ENCODE measurements at regions not wholly inside any gene's neighbourhood (a gene's known extent, or its start where the extent isn't known, plus 50 kb on each side); places are given as distances from the start of the nearest gene placed in this dataset.

- no peak for TF ChIP-seq CTCF (conservative IDR thresholded peaks at IDR 0.05; ENCODE audit: low read depth, low read length)
- DNase-seq (ENCODE audit: low read depth), result no peak
- no peak overlapping the region for H3K4me3 ChIP-seq (ENCODE audit: low read length)
Measured at GRCh38 chr1:218698141-218698540, 353.0 kb downstream of the TGFB2 start.

DNA sequence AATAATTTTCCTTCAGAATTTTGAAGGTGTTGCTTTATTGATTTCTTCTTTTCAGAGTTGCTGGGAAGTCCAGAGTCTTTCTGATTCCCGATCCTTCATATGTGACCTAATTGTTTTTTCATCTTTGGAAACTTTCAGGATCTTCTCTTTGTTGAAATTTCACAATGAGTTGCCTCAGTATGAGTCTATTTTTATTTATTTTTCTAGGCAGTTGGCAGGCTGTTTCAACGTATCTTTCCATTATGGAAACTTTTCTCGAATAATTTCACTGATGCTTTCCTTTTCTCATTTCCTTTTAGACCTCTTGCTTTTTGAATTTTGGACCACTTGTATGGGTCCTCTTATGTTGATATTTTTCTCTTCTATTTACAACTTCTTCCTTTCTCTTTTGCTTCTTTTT lies 354.3 kb downstream of the TGFB2 start:
- H3K4me3 ChIP-seq (ENCODE audit: low read length), result no peak overlapping the region
- DNase-seq (ENCODE audit: low read depth), result no peak

DNA sequence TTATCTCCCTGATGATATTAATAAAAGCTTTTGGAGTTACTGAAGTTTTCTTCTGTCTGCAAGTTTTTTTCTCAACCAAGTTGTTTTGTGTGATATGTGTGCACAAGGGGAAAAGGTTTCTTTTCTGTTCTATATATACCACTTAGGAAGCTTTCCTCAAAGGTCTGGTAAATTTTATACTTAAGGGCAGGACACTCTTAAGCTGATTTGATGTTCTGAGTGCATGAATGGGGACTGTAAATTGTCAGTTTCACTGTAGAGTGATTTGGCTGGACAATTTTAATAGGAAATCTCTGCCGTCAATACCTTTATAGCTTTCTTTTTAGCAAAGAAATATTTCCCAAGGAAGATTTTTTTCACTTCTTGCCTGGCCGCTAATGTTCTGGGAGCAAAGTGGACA lies 354.7 kb downstream of the TGFB2 start:
- no peak for DNase-seq (ENCODE audit: low read depth)
- TF ChIP-seq CTCF (conservative IDR thresholded peaks at IDR 0.05; ENCODE audit: low read depth, low read length), result no peak
- no peak overlapping the region for H3K4me3 ChIP-seq (ENCODE audit: low read length)

More for the DNA sequence above, 354.3 kb downstream of the TGFB2 start:
- TF ChIP-seq CTCF (conservative IDR thresholded peaks at IDR 0.05; ENCODE audit: low read depth, low read length), result no peak

DNA sequence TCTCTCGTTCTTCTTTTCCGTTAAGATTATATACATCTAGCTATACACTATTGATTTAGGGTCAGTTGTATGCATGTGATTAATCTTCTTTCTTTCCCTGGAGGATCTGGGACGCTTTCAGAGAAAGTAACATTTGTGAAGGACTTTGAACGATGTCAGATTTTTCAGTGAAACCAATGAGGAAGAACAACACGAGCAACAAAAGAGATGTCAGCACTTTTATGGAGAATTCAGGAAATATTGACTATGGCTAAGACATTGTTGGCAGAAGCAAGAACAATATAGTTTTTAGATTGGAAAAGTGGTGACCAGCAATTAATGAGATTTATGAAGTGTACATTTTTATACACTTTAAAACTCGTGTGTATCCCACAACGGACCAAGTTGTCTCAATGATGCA lies 355.5 kb downstream of the TGFB2 start:
- TF ChIP-seq CTCF (conservative IDR thresholded peaks at IDR 0.05; ENCODE audit: low read depth, low read length), result no peak

GRCh38 chr1:218701131-218701530 lies 356.0 kb downstream of the TGFB2 start:
- DNase-seq (ENCODE audit: low read depth), result no peak
- no peak for TF ChIP-seq CTCF (conservative IDR thresholded peaks at IDR 0.05; ENCODE audit: low read depth, low read length)
- H3K4me3 ChIP-seq (ENCODE audit: low read length), result no peak overlapping the region

More for the DNA sequence above, 355.5 kb downstream of the TGFB2 start:
- no peak for DNase-seq (ENCODE audit: low read depth)
- no peak overlapping the region for H3K4me3 ChIP-seq (ENCODE audit: low read length)

GRCh38 chr1:218702775-218703174 lies 357.6 kb downstream of the TGFB2 start:
- no peak for TF ChIP-seq CTCF (conservative IDR thresholded peaks at IDR 0.05; ENCODE audit: low read depth, low read length)
- no peak overlapping the region for H3K4me3 ChIP-seq (ENCODE audit: low read length)
- no peak for DNase-seq (ENCODE audit: low read depth)

- no peak for TF ChIP-seq CTCF (conservative IDR thresholded peaks at IDR 0.05; ENCODE audit: low read depth, low read length)
- no peak overlapping the region for H3K4me3 ChIP-seq (ENCODE audit: low read length)
- DNase-seq (ENCODE audit: low read depth), result no peak
Measured at GRCh38 chr1:218703836-218704235, 358.7 kb downstream of the TGFB2 start.
